ENCODE measurements at regions not wholly inside any gene's neighbourhood (a gene's known extent, or its start where the extent isn't known, plus 50 kb on each side); places are given as distances from the start of the nearest gene placed in this dataset.
"Not testable (repeated sequence)": the region's sequence is repeated elsewhere in the genome, so short reads cannot be mapped to it uniquely, and the experiment has no call there.

DNA sequence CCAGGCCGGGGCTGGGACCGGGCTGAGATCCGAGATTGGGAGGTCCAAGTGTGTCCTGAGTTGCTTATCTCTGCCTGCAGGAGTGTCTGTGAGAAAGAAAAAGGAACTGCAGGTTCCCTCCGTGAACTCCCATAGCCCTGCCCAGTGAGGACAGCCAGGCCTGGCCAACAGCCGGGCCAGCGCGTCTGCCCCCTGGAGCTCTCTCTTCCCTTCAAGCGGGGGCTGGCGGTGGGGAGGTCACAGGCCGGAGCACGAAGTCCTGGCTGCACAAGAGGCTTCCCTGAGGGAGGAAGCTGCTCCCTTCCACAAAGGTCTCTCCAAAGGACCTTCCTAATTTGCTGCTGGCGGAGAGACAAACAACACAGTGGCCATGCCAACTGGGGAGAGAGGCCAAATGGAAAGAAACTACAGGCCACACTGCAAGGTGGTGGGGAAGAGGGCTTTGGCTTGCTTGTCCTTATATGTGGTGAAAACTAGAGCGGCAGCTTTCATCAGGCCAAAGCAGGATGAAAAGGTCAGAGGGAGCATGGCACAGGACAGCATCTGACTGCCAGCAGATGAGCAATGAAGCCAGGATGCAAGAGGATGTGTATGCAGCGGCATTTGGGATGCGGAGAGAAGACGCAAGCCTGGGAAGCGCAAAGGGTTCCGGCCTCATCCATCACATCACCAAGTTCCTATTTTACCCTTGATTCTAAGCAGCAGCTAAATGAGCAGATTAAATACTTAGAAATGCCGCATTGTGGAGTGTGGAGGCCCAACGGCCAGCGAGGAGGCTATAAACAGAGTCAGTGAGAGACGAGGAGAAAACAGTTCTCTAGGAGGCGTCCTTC is 260.0 kb downstream of the ERMARD start:
- DNase-seq (ENCODE audit: low read depth), result no peak

GRCh38 chr6:170010665-170011203 is 259.3 kb downstream of the ERMARD start:
- no peak for DNase-seq (ENCODE audit: low read depth)

- DNase-seq (ENCODE audit: low read depth), result no peak
Measured at GRCh38 chr6:170008294-170008785, 256.9 kb downstream of the ERMARD start.

GRCh38 chr6:170007468-170008293 is 256.3 kb downstream of the ERMARD start:
- no peak for DNase-seq (ENCODE audit: low read depth)

DNA sequence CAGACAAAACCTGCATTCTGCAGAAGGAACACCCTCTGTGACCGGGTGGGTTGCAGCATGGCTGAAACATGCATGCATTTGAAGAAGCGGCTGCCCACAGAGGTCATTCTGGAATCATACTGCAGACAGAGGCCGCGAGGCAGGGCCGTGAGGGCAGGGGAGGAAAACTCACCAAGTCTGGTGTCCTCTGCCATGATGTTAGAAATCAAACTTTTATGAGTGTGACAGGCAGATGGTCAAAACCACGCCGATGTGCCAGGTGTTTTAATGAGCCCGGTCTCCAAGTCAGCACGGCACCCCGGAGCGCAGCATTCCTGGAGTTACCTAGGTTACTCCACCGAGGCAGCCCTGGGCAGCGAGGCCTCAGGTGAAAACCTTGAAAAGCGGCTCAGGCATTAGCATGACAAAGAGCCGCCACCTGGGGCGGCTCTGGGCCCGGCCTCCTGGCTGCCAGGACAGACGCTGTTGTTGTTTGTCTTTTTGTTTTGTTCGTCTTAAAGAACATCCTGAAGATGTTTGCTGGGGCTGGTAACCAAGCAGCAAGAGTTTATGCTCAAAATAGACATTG is 255.6 kb downstream of the ERMARD start:
- no peak for DNase-seq (ENCODE audit: low read depth)

DNA sequence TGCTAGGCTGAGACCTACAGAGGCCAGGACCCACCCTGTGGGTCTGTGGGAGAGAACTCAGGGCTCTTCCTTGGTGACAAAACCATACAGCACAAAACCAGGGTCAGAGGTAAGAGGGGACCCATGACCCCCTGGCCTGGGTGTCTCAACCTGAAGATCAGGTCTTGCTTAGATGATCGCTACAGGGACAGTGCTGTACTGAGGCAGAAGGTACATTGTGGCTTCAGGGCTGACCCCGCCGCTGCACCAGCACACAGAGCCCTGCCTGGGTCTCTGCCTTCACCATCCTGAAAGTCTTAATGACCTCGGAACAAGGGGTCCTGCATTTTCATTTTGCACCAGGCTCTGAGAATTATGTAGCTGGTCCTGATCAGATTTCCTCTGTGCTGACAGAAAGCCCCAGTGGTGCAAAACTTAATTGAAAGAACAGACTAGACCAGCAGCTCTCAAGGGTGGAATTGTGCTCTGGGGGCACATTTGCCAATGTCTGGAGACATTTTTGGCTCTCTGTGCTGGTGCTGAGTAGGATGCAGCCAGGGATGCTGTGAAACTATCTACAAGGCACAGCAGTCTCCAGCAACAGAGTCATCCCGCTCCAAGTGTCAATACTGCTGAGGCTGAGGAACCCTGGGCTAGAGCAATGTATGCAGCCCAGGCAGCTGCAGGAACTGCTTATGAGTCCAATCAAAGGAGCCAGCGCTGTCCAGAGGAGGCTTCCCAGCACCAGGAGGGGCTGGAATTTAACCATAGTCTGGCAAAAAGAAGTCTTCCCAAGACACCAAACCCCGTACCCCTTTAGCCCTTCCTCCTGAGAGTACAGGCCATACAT is 254.9 kb downstream of the ERMARD start:
- no peak for DNase-seq (ENCODE audit: low read depth)

- no peak for DNase-seq (ENCODE audit: low read depth)
Measured at GRCh38 chr6:170005665-170006064, 254.2 kb downstream of the ERMARD start.

DNA sequence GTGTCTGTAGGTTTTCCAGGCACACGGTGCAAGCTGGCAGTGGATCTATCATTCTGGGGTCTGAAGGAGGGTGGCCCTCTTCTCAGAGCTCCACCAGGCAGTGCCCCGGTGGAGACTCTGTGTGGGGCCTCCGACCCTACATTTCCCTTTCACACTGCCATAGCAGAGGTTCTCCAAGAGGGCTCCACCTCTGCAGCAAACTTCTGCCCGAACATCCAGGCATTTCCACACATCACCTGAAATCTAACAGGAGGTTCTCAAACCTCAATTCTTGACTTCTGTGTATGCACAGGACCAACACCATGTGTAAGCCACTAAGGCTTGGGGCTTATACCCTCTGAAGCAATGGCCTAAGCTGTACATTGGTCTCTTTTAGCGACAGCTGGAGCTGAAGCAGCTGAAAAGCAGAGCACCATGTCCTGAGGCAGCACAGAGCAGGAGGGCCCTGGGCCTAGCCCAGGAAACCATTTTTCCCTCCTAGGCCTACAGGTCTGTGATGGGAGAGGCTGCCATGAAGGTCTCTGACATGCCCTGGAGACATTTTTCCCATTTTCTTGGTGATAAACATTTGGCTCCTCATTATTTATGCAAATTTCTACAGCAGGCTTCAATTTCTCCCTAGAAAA is 253.3 kb downstream of the ERMARD start:
- no peak for DNase-seq (ENCODE audit: low read depth)

GRCh38 chr6:170003451-170004160 is 252.2 kb downstream of the ERMARD start:
- no peak for DNase-seq (ENCODE audit: low read depth)

DNA sequence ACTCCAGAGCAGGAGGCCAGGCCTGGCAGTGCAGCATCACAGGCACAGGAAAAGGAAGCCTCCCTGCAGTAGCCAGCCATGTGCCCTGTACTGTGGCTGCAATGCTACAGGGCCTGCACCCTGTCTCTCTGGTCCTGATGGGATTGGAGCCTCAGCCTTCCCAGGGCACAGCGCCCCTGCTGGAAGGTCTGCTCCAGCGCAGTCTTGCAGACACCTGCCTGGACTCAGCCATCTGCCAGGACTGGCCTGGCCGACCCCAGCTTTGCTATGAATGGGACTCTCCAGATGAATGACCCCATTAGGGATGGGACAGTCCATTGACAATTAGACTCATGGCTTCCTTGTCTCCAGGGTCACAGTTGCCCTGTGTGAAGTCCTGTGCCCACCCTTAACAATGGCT is 251.6 kb downstream of the ERMARD start:
- no peak for DNase-seq (ENCODE audit: low read depth)

- not testable (repeated sequence) for DNase-seq (ENCODE audit: low read depth)
Measured at GRCh38 chr6:170001782-170002181, 250.4 kb downstream of the ERMARD start.

GRCh38 chr6:170000071-170000843 is 248.8 kb downstream of the ERMARD start:
- no peak for DNase-seq (ENCODE audit: low read depth)

GRCh38 chr6:169999367-169999766 is 247.9 kb downstream of the ERMARD start:
- DNase-seq (ENCODE audit: low read depth), result no peak

DNA sequence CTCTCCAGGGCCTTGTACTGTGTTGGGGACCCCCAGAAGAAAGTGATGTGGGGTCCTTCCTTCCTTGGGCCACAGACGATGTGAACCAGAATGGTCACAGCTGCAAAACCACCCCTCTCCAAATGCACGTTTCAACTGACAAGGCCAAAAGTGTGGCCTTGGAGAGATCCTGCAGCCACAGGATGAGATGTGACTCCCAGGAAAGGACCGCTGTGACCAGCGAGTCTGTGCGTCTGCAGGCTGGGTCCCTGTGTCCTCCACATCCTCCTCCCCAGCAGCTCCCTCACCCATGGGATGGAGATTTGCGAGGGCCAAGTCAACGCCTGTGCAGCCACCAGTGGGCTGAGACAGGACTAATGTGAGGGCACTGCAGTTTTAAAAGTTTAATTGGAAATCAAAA is 247.0 kb downstream of the ERMARD start:
- DNase-seq (ENCODE audit: low read depth), result no peak

DNA sequence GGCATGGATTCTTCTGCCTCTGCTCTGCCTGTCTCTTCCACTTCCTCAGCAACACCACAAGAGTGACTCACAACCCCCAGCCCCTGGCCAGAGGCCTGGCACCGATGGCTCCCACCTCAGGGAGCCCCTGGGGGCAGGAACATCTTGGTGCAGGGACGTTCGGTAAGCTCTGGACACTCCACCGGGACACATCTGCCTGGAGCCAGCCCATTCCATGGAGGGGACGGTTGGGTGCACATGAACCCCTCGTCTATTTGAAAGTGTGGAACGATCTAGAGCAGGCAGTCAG is 246.5 kb downstream of the ERMARD start:
- DNase-seq (ENCODE audit: low read depth), result no peak

GRCh38 chr6:169997187-169997929 is 245.9 kb downstream of the ERMARD start:
- DNase-seq (ENCODE audit: low read depth), result no peak

- no peak for DNase-seq (ENCODE audit: low read depth)
Measured at GRCh38 chr6:169996378-169997051, 245.1 kb downstream of the ERMARD start.

DNA sequence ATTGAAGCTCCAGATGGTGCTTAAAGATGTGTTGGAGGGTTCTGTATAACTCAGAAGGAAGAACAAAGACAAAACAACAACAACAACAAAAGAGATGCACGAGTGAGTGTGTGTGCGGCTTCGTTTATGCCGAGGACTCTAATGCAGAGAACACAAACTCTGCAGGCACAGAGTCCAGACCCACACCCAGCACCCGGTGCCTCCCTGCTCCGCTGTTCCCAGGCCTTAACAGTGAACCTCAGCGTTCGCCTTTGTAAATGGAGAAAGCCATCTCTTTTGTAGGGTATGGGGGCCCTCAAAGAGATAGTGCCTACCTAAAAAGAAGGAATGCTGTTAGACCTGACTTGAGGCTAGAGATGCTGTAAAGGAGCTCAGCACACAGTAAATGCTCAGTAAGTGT is 243.3 kb downstream of the ERMARD start:
- no peak for DNase-seq (ENCODE audit: low read depth)

Measured in stimulated activated CD4-positive, alpha-beta T cell treated with anti-CD3 and anti-CD28 coated beads, Interleukin-2, amount 100 ng/mL, for 4 hours (primary cell).